ENCODE measurements at regions not wholly inside any gene's neighbourhood (a gene's known extent, or its start where the extent isn't known, plus 50 kb on each side); places are given as distances from the start of the nearest gene placed in this dataset.

DNA sequence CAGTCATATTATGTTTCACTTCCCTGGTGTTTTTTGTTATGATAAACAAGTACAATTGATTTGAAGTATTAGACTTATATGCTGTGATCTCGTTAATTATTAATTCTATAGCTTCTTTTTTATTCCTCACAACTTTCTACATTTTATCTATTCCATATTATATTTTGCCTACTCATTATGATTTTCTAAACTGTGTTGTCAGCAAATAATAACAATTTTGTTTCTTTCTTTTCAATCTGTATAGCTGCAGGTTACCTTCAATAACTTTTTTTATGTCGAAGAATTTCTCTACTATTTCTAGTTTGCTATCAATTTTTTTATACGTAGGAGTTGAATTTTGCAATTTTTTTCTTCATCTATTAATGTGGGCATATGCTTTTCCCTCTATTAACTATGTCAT lies 304.4 kb downstream of the PCDH17 start:
- TF ChIP-seq EZH2 (IDR thresholded peaks at IDR 0.05; ENCODE audit: borderline replicate concordance, low read depth, low read length, poor library complexity, severe bottlenecking) = no peak
- TF ChIP-seq, protein P1, sequence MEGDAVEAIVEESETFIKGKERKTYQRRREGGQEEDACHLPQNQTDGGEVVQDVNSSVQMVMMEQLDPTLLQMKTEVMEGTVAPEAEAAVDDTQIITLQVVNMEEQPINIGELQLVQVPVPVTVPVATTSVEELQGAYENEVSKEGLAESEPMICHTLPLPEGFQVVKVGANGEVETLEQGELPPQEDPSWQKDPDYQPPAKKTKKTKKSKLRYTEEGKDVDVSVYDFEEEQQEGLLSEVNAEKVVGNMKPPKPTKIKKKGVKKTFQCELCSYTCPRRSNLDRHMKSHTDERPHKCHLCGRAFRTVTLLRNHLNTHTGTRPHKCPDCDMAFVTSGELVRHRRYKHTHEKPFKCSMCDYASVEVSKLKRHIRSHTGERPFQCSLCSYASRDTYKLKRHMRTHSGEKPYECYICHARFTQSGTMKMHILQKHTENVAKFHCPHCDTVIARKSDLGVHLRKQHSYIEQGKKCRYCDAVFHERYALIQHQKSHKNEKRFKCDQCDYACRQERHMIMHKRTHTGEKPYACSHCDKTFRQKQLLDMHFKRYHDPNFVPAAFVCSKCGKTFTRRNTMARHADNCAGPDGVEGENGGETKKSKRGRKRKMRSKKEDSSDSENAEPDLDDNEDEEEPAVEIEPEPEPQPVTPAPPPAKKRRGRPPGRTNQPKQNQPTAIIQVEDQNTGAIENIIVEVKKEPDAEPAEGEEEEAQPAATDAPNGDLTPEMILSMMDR (conservative IDR thresholded peaks at IDR 0.05; ENCODE audit: low read depth, low read length) = no peak

Measured in A673 (cell line).